Heart left ventricle (tissue), 16 donors: ENCODE measurements at regions not wholly inside any gene's neighbourhood (a gene's known extent, or its start where the extent isn't known, plus 50 kb on each side); places are given as distances from the start of the nearest gene placed in this dataset.

Source experiments
- ATAC-seq, 4 donors: fragments of 200-7000 bp; cut with Tn5 transposase; one replicate each; pipeline ENCODE4 v1.9.1; 2020 to 2022; ENCODE audit warnings: moderate library complexity in 4 of 4, mild to moderate bottlenecking in 3 of 4, moderate number of reproducible peaks in 1 of 4
- DNase-seq, 5 donors: peaks; one replicate each; pipeline ENCODE4 v3.0.0-alpha.2; 2020
- H3K27ac ChIP-seq, 12 donors: fragments of 200-600 bp; sonication (generic) in 4 of 12; one replicate each; pipeline versions ENCODE4 v1.5.0 to v1.8.0; 2016 to 2022; ENCODE audit warnings: mild to moderate bottlenecking in 2 of 12
- H3K27me3 ChIP-seq, 9 donors: fragments of 200-600 bp; sonication (generic) in 2 of 9; one replicate each; pipeline versions ENCODE4 v1.5.1 to v1.8.0; 2016 to 2022; ENCODE audit warnings: mild to moderate bottlenecking in 3 of 9
- H3K36me3 ChIP-seq, 9 donors: fragments of 200-600 bp; sonication (generic) in 2 of 9; one replicate each; pipeline versions ENCODE4 v1.5.0 to v1.8.0; 2018 to 2022; ENCODE audit warnings: mild to moderate bottlenecking in 2 of 9
- H3K4me1 ChIP-seq, 12 donors: fragments of 200-600 bp; sonication (generic) in 4 of 12; one replicate each; pipeline versions ENCODE4 v1.5.0 to v1.8.0; 2016 to 2022; ENCODE audit warnings: mild to moderate bottlenecking in 3 of 12
- H3K4me3 ChIP-seq, 12 donors: fragments of 200-600 bp; sonication (generic) in 4 of 12; one replicate each; pipeline versions ENCODE4 v1.5.0 to v1.8.0; 2017 to 2022; ENCODE audit warnings: mild to moderate bottlenecking in 9 of 12, moderate library complexity in 4 of 12
- H3K9me3 ChIP-seq, 12 donors: fragments of 200-600 bp; sonication (generic) in 4 of 12; one replicate each; pipeline versions ENCODE4 v1.5.0 to v1.8.0; 2016 to 2022; ENCODE audit warnings: mild to moderate bottlenecking in 1 of 12
- CTCF ChIP-seq, 12 donors: fragments of 200-600 bp; sonication (generic) in 4 of 12; IDR thresholded peaks; one replicate each; pipeline versions ENCODE4 v1.5.0 to v1.8.0; 2018 to 2022; ENCODE audit warnings: antibody characterized with exemption in 12 of 12, mild to moderate bottlenecking in 5 of 12
- POLR2A ChIP-seq, 2 donors: fragments of 450-650 bp; IDR thresholded peaks; one replicate each; pipeline ENCODE4 v1.6.1; 2017; ENCODE audit warnings: antibody characterized with exemption in 2 of 2, mild to moderate bottlenecking in 2 of 2, moderate library complexity in 2 of 2
- WGBS, 4 donors: extraction: QIAGEN DNeasy Blood & Tissue Kit in 2 of 4; methylation state at CpG; one replicate each; pipeline versions ENCODE4 v1.1.5 to v1.1.7; 2013 to 2018; 5-methylcytosine and 5-hydroxymethylcytosine counted together
- intact Hi-C, 10 donors: fragments of 100-400 bp; cut with DNase I; formaldehyde crosslinking; loops; one replicate each; pipeline versions ENCODE4 v1.11.1 to v1.14.2; 2022
- donor health status: ischemic (EF 13 %, LVEDD 7.1; RV severe dilation, severe dysfunction).
- donor health status: healthy with polysubstance abuse.
- donor health status: DM: no; HTN: yes; CAD: no.
- donor health status: DM: no; HTN: no; CAD: no.
- donor health status: ischemic (EF 25% LVEDD 6.9; RV normal size, moderate dysfunction).
- donor health status: ischemic (EF 25% LVEDD 5.7; RV mildly dilated, moderate dysfunction).
- donor health status: healthy.
- donor health status: DM: yes; HTN: yes; CAD: no.
- donor health status: ischemic (EF 35%, LVEDD 5.7; RV mildly dilated, moderate dysfunction).
- donor health status: nonischemic (EF 11% LVEDD 7.7; RV severe dilation, severe dysfunction).
- donor health status: DM: yes; HTN: yes; CAD: no.
- donor health status: PGD.
- donor health status: ischemic (EF 29% LVEDD 5.4; RV normal size, mild dysfunction).
- donor health status: nonischemic (EF 23%, LVEDD 6.1; RV moderate dilation, normal function).

DNA sequence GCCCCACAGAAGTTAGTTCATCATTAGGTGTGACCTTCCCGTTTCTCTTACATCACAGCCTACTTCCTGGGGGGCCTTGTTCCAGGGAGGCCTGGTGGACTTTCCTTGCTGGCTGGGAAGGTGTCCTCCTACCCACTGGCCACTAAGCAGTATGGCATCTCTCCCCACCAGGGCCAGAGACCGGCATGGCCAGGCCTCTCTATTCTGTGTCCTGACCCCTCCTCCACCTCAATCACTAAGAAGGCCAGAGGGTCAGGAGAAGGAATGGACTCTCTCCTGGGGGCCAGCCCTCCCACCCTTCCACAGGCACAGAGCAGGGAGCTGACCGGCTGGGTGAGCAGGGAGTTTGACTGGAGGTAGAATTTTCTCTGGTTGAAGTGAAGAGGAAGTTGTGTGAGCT is 81.9 kb downstream of the PJA1 start:
- intact Hi-C loops, result loop anchor here in 1 of 10 donors (10.0 kb wide), 1 partner anchor 141 kb away; no protein-coding TSS in a partner anchor
- ATAC-seq (no peak), DNase-seq (no peak)
- TF ChIP-seq POLR2A (IDR thresholded peaks at IDR 0.05) (no peak), CTCF (IDR thresholded peaks at IDR 0.05) (no peak)
- Histone ChIP-seq H3K27me3 (peaks cover 0 to 5% (median 0%) of the 10 kb centered on the region in 9 donors), H3K4me3 (no peak overlapping the region), H3K27ac (no peak overlapping the region), H3K9me3 (no peaks in the 10 kb centered on the region), H3K36me3 (no peaks in the 10 kb centered on the region), H3K4me1 (no peaks in the 10 kb centered on the region)
- WGBS, 4 donors, result 70 to 85% (median 75%) methylated on average over 3 of the region's 3 CpGs

- peaks cover 0 to 5% (median 0%) of the 10 kb centered on the region in 9 donors for H3K27me3 ChIP-seq
- ATAC-seq, result no peak
- 65 to 94% (median 87%) methylated on average over 7 of the region's 7 CpGs for WGBS, 4 donors
- TF ChIP-seq CTCF (IDR thresholded peaks at IDR 0.05), result no peak
- TF ChIP-seq POLR2A (IDR thresholded peaks at IDR 0.05), result no peak
- no peak overlapping the region for H3K27ac ChIP-seq
- no peaks in the 10 kb centered on the region for H3K36me3 ChIP-seq
- intact Hi-C loops, result loop anchor here in 1 of 10 donors (10.0 kb wide), 1 partner anchor 142 kb away; no protein-coding TSS in a partner anchor
- no peaks in the 10 kb centered on the region for H3K9me3 ChIP-seq
- DNase-seq, result no peak
- H3K4me1 ChIP-seq, result no peaks in the 10 kb centered on the region
- H3K4me3 ChIP-seq, result no peak overlapping the region
These were observed 82.5 kb downstream of the PJA1 start for GRCh38 chrX:69082753-69083150.

DNA sequence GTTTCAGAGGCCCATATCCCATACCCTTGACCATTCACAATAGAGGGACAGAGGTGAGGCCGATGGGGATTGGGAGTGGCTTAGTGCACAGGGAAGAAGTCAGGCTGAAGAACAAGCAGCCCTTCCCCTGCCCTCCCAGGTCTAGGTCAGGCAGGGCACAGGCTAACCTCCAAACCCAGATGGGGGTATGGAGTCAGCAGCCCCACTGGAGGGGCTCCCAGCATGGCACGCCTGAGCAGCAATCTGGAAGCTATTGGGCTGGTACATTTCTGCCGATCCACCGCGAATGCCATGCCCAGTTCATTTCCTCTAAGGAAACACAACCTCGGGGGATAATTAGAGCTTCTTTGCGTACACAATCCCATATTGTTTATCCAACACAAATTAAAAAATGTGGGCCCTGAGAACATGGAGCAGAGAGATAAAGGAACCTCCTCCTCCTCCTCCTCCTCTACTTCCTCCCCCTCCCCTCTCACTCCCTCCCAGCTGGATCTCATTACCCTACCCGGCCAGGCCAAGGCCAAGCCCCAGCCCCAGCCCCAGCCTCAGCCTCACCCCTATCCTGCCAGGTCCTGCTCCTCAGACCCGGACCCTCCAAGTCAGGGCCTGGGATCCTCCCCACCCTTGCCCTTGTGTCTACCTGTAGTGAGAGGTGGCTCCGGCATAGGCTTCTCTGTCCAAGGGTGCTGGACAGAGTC is 83.0 kb downstream of the PJA1 start:
- DNase-seq, result no peak

More for the DNA sequence above, 83.0 kb downstream of the PJA1 start:
- Histone ChIP-seq H3K4me1 (no peaks in the 10 kb centered on the region), H3K27ac (no peak overlapping the region), H3K36me3 (no peaks in the 10 kb centered on the region), H3K9me3 (no peaks in the 10 kb centered on the region), H3K4me3 (no peak overlapping the region), H3K27me3 (peaks cover 0 to 5% (median 0%) of the 10 kb centered on the region in 9 donors)
- 68 to 82% (median 72%) methylated on average over 10 of the region's 10 CpGs for WGBS, 4 donors
- TF ChIP-seq CTCF (IDR thresholded peaks at IDR 0.05), result no peak
- no peak for TF ChIP-seq POLR2A (IDR thresholded peaks at IDR 0.05)
- intact Hi-C loops, result loop anchor here in 1 of 10 donors (10.0 kb wide), 1 partner anchor 143 kb away; no protein-coding TSS in a partner anchor
- ATAC-seq, result no peak
